Adipose tissue (tissue), 3 donors: ENCODE measurements at regions not wholly inside any gene's neighbourhood (a gene's known extent, or its start where the extent isn't known, plus 50 kb on each side); places are given as distances from the start of the nearest gene placed in this dataset.

ENCODE experiments used
- H3K27ac ChIP-seq: one replicate; pipeline ENCODE4 v1.5.1; 2013; ENCODE audit warnings: low read depth, low read length
- WGBS, 3 donors: extraction: QIAGEN DNeasy Blood & Tissue Kit; methylation state at CpG; one replicate each; pipeline ENCODE4 v1.1.7; 2013; 5-methylcytosine and 5-hydroxymethylcytosine counted together
- donor health status: healthy with polysubstance abuse.
- donor health status: Bipolar disorder and iron deficiency.
- donor health status: healthy.

- H3K27ac ChIP-seq, result no peak overlapping the region
- 75 to 80% (median 78%) methylated on average over 5 of the region's 5 CpGs for WGBS, 3 donors
Measured at GRCh38 chr16:64211331-64211730, 910.5 kb downstream of the CDH11 start.

GRCh38 chr16:64206862-64207261 lies 915.0 kb downstream of the CDH11 start:
- WGBS, 3 donors, result 55 to 58% (median 58%) methylated on average over 2 of the region's 2 CpGs
- no peak overlapping the region for H3K27ac ChIP-seq

DNA sequence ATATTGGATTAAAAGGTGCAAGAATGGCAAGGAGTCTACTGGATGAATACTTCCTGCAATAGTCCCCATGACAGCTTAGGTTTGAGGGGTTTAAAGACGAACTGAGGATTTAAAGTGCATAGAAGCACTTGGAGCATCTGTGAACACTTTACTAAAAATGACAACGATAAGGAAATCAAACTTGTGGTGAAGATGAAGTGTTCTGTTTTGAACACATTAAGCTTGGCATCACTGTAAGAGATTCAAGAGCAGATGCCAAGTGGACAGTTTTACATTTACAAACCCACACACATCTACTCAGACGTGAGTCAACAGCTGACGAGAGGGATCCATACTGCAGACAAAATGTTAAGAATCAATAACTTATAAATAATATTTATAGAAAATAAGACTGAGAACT lies 918.7 kb downstream of the CDH11 start:
- no peak overlapping the region for H3K27ac ChIP-seq
- 71 to 84% (median 84%) methylated on average over 4 of the region's 4 CpGs for WGBS, 3 donors

DNA sequence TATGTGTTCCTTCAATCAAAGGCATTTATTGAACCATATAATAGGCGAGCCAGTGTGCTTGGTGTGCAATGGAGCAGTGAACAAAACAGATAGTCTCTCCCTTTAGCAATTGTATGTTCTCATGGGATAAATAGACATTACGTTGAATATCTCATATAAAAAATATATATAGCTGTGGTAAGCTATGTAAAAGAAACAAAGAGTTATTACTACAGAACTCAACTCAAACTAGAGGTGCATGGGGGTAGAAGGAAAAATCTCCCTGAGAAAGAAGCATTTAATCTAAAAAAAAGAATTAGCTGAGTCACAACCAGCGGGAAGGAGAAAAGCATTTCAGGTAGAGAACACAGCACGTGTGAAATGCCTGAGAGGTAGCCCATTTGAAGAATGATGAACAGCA lies 919.3 kb downstream of the CDH11 start:
- no peak overlapping the region for H3K27ac ChIP-seq
- 52 to 80% (median 77%) methylated on average over 4 of the region's 4 CpGs for WGBS, 3 donors

GRCh38 chr16:64196444-64196843 lies 925.4 kb downstream of the CDH11 start:
- no peak overlapping the region for H3K27ac ChIP-seq
- whole genome bisulfite sequencing, 3 donors, result 37 to 56% (median 50%) methylated on average over 1 of the region's 1 CpG

GRCh38 chr16:64185954-64186353 lies 935.9 kb downstream of the CDH11 start:
- 53 to 57% (median 56%) methylated on average over 3 of the region's 3 CpGs for WGBS, 3 donors

GRCh38 chr16:64184156-64184555 lies 937.7 kb downstream of the CDH11 start:
- H3K27ac ChIP-seq, result no peak overlapping the region

More at GRCh38 chr16:64185954-64186353, 935.9 kb downstream of the CDH11 start:
- H3K27ac ChIP-seq, result no peak overlapping the region

DNA sequence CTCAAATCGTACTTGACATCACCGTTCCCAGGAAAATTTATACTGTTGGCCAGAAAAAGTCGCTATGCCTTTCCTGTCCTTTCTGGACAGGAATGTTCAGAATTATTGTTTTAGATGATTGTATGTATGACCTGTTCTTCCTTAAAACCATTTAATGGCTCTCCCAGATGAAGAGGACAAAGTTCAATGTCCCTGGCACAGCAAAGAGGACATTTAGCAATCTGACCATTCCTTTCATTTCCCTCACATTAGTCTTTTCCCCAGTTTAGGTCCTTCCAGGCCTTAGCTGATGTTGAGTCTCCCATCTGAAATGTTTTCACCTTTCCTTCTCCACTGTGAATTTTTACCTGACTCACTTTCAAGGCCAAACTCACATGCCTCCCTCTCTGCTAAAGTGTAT lies 938.9 kb downstream of the CDH11 start:
- no peak overlapping the region for H3K27ac ChIP-seq
- 71 to 82% (median 71%) methylated on average over 3 of the region's 3 CpGs for WGBS, 3 donors

DNA sequence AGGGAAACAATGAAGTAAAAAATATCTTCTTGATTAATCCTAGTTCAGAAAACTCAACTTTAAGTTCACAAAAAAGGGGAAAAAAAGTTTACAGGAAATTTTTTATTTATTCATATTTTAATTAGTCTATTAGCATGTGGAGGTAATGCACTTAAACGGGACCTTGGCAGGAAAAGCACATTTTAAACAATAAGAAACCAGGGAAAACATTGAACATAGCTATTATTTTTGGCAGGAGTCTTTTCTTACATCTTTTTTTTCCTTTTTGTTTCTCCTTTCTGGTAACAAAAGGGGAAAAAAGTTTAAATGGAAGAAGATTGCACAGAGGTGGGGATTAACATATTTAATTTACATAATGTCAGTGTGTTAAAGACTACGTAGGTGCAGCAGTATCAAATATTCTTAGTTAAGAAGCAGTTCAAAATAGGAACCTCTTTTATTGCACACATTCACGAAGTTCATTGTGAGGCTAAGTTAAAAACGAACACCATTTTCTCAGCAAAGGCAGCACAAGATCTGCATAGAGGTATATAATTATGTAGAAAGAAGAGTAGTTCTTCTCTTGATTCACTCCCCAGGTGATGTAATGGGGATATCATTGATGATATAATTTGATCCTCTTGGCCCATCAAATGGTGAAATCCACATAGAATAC lies 940.5 kb downstream of the CDH11 start:
- WGBS, 3 donors, result 62 to 71% (median 68%) methylated on average over 4 of the region's 4 CpGs
- H3K27ac ChIP-seq, result no peak overlapping the region

GRCh38 chr16:64180136-64180900 lies 941.5 kb downstream of the CDH11 start:
- 51 to 80% (median 80%) methylated on average over 4 of the region's 4 CpGs for WGBS, 3 donors
- H3K27ac ChIP-seq, result no peak overlapping the region

DNA sequence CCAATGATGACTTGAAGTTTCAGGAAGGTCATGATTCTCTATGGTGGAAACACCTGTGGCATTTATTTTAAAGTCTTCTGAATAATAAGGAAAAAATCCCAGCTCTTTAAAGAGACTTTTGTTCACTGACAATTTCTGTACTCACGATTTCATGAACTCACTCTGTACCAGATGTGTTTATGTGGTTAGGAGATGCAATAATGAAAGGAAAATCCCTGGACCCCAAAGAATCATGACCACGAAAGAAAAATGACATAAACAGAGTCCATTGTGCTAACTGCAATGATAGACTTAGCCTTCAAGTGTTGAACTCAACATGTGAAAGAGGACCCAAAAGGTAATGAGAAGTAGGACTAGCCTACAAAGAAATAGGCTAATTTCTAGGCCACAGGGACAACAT lies 947.5 kb downstream of the CDH11 start:
- H3K27ac ChIP-seq, result no peak overlapping the region
- whole genome bisulfite sequencing, 3 donors, result 55 to 67% (median 60%) methylated on average over 2 of the region's 2 CpGs

GRCh38 chr16:64172652-64173051 lies 949.2 kb downstream of the CDH11 start:
- H3K27ac ChIP-seq, result no peak overlapping the region
- 70 to 84% (median 75%) methylated on average over 3 of the region's 3 CpGs for WGBS, 3 donors

- WGBS, 3 donors, result 65 to 89% (median 89%) methylated on average over 1 of the region's 1 CpG
- no peak overlapping the region for H3K27ac ChIP-seq
Measured at GRCh38 chr16:64172226-64172625, 949.6 kb downstream of the CDH11 start.

GRCh38 chr16:64171632-64172031 lies 950.2 kb downstream of the CDH11 start:
- WGBS, 3 donors, result 59 to 88% (median 78%) methylated on average over 2 of the region's 2 CpGs
- H3K27ac ChIP-seq, result no peak overlapping the region

DNA sequence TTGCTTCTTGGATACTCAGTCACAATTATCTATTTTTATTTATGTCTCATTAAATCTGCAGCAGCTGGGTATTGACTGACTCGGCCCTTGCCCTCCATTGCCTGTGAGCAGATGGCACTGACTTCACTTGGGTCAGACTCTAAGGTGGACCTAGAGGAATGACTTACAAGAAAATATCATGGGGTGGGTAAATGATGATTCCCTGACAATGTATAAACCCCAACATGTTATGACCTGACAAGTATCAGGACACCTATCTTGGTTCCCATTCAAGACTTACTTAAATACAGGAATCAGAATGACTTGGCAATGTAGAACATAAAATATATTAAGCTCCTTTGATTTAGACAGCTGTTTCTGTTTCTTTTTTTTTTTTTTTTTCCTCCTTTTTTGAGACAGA lies 953.5 kb downstream of the CDH11 start:
- 52 to 85% (median 72%) methylated on average over 1 of the region's 1 CpG for WGBS, 3 donors
- no peak overlapping the region for H3K27ac ChIP-seq

GRCh38 chr16:64167936-64168335 lies 953.9 kb downstream of the CDH11 start:
- 35 to 83% (median 79%) methylated on average over 12 of the region's 12 CpGs for WGBS, 3 donors
- H3K27ac ChIP-seq, result no peak overlapping the region

- 74 to 95% (median 93%) methylated on average over 7 of the region's 7 CpGs for WGBS, 3 donors
- H3K27ac ChIP-seq, result no peak overlapping the region
Measured at GRCh38 chr16:64165368-64165767, 956.5 kb downstream of the CDH11 start.

- WGBS, 3 donors, result 59 to 75% (median 64%) methylated on average over 4 of the region's 4 CpGs
Measured at GRCh38 chr16:64162613-64163375, 959.1 kb downstream of the CDH11 start.

GRCh38 chr16:64159976-64160375 lies 961.9 kb downstream of the CDH11 start:
- 68 to 88% (median 71%) methylated on average over 2 of the region's 2 CpGs for WGBS, 3 donors
- H3K27ac ChIP-seq, result no peak overlapping the region

More at GRCh38 chr16:64162613-64163375, 959.1 kb downstream of the CDH11 start:
- H3K27ac ChIP-seq, result no peak overlapping the region
